ENCODE measurements at regions not wholly inside any gene's neighbourhood (a gene's known extent, or its start where the extent isn't known, plus 50 kb on each side); places are given as distances from the start of the nearest gene placed in this dataset.

- 100% methylated on average over 2 of the region's 14 CpGs for WGBS (ENCODE audit: insufficient coverage, low lambda C conversion rate)
- H3K4me3 ChIP-seq (ENCODE audit: low read length), result no peak overlapping the region
Measured at GRCh38 chr4:179076865-179077264, 1634.6 kb upstream of the AGA start.

GRCh38 chr4:179095585-179096221 is 1653.5 kb upstream of the AGA start:
- no peak for DNase-seq
- WGBS (ENCODE audit: insufficient coverage, low lambda C conversion rate), result 0% methylated on average over 2 of the region's 4 CpGs
- Histone ChIP-seq H3K4me3 (ENCODE audit: low read length) (no peak overlapping the region), H3K36me3 (ENCODE audit: control insufficient read depth, insufficient read depth, low read length) (no peaks in the 10 kb centered on the region), H3K4me1 (ENCODE audit: control insufficient read depth, insufficient read depth, low read length) (no peaks in the 10 kb centered on the region), H3K27me3 (ENCODE audit: control insufficient read depth, insufficient read depth, low read length) (no peaks in the 10 kb centered on the region), H3K27ac (ENCODE audit: low read length) (no peak overlapping the region), H3K9me3 (ENCODE audit: control insufficient read depth, low read depth, low read length) (no peaks in the 10 kb centered on the region)

More at GRCh38 chr4:179076865-179077264, 1634.6 kb upstream of the AGA start:
- Histone ChIP-seq H3K4me1 (ENCODE audit: control insufficient read depth, insufficient read depth, low read length) (no peaks in the 10 kb centered on the region), H3K27me3 (ENCODE audit: control insufficient read depth, insufficient read depth, low read length) (no peaks in the 10 kb centered on the region), H3K27ac (ENCODE audit: low read length) (no peak overlapping the region), H3K9me3 (ENCODE audit: control insufficient read depth, low read depth, low read length) (no peaks in the 10 kb centered on the region), H3K36me3 (ENCODE audit: control insufficient read depth, insufficient read depth, low read length) (no peaks in the 10 kb centered on the region)
- no peak for DNase-seq

- Histone ChIP-seq H3K4me1 (ENCODE audit: control insufficient read depth, insufficient read depth, low read length) (no peaks in the 10 kb centered on the region), H3K27me3 (ENCODE audit: control insufficient read depth, insufficient read depth, low read length) (no peaks in the 10 kb centered on the region), H3K9me3 (ENCODE audit: control insufficient read depth, low read depth, low read length) (no peaks in the 10 kb centered on the region), H3K27ac (ENCODE audit: low read length) (no peak overlapping the region), H3K4me3 (ENCODE audit: low read length) (no peak overlapping the region), H3K36me3 (ENCODE audit: control insufficient read depth, insufficient read depth, low read length) (no peaks in the 10 kb centered on the region)
- no CpG with 5 or more reads among the region's 1 CpG for WGBS (ENCODE audit: insufficient coverage, low lambda C conversion rate)
- DNase-seq, result no peak
Measured at GRCh38 chr4:179097741-179098140, 1655.5 kb upstream of the AGA start.

GRCh38 chr4:179110356-179110755 is 1668.1 kb upstream of the AGA start:
- H3K9me3 ChIP-seq (ENCODE audit: control insufficient read depth, low read depth, low read length), result no peaks in the 10 kb centered on the region
- no peak for DNase-seq
- H3K27ac ChIP-seq (ENCODE audit: low read length), result no peak overlapping the region
- H3K27me3 ChIP-seq (ENCODE audit: control insufficient read depth, insufficient read depth, low read length), result no peaks in the 10 kb centered on the region
- no peak overlapping the region for H3K4me3 ChIP-seq (ENCODE audit: low read length)
- WGBS (ENCODE audit: insufficient coverage, low lambda C conversion rate), result 100% methylated on average over 1 of the region's 2 CpGs
- no peaks in the 10 kb centered on the region for H3K36me3 ChIP-seq (ENCODE audit: control insufficient read depth, insufficient read depth, low read length)
- H3K4me1 ChIP-seq (ENCODE audit: control insufficient read depth, insufficient read depth, low read length), result no peaks in the 10 kb centered on the region

- Histone ChIP-seq H3K36me3 (ENCODE audit: control insufficient read depth, insufficient read depth, low read length) (no peaks in the 10 kb centered on the region), H3K27me3 (ENCODE audit: control insufficient read depth, insufficient read depth, low read length) (no peaks in the 10 kb centered on the region), H3K27ac (ENCODE audit: low read length) (no peak overlapping the region), H3K4me1 (ENCODE audit: control insufficient read depth, insufficient read depth, low read length) (no peaks in the 10 kb centered on the region), H3K4me3 (ENCODE audit: low read length) (no peak overlapping the region), H3K9me3 (ENCODE audit: control insufficient read depth, low read depth, low read length) (no peaks in the 10 kb centered on the region)
- no peak for DNase-seq
- WGBS (ENCODE audit: insufficient coverage, low lambda C conversion rate), result no CpG with 5 or more reads among the region's 2 CpGs
Measured at GRCh38 chr4:179110816-179111215, 1668.6 kb upstream of the AGA start.

- Histone ChIP-seq H3K9me3 (ENCODE audit: control insufficient read depth, low read depth, low read length) (no peaks in the 10 kb centered on the region), H3K4me1 (ENCODE audit: control insufficient read depth, insufficient read depth, low read length) (no peaks in the 10 kb centered on the region), H3K36me3 (ENCODE audit: control insufficient read depth, insufficient read depth, low read length) (no peaks in the 10 kb centered on the region), H3K27ac (ENCODE audit: low read length) (no peak overlapping the region), H3K27me3 (ENCODE audit: control insufficient read depth, insufficient read depth, low read length) (no peaks in the 10 kb centered on the region), H3K4me3 (ENCODE audit: low read length) (no peak overlapping the region)
- DNase-seq, result no peak
- WGBS (ENCODE audit: insufficient coverage, low lambda C conversion rate), result 81% methylated on average over 5 of the region's 5 CpGs
Measured at GRCh38 chr4:179112441-179113170, 1670.4 kb upstream of the AGA start.

- Histone ChIP-seq H3K36me3 (ENCODE audit: control insufficient read depth, insufficient read depth, low read length) (no peaks in the 10 kb centered on the region), H3K4me3 (ENCODE audit: low read length) (no peak overlapping the region), H3K27me3 (ENCODE audit: control insufficient read depth, insufficient read depth, low read length) (no peaks in the 10 kb centered on the region), H3K9me3 (ENCODE audit: control insufficient read depth, low read depth, low read length) (no peaks in the 10 kb centered on the region), H3K27ac (ENCODE audit: low read length) (no peak overlapping the region), H3K4me1 (ENCODE audit: control insufficient read depth, insufficient read depth, low read length) (no peaks in the 10 kb centered on the region)
- WGBS (ENCODE audit: insufficient coverage, low lambda C conversion rate), result 86% methylated on average over 1 of the region's 1 CpG
- DNase-seq, result no peak
Measured at GRCh38 chr4:179114615-179115014, 1672.4 kb upstream of the AGA start.

- no peaks in the 10 kb centered on the region for H3K27me3 ChIP-seq (ENCODE audit: control insufficient read depth, insufficient read depth, low read length)
- no peak overlapping the region for H3K27ac ChIP-seq (ENCODE audit: low read length)
- 92% methylated on average over 2 of the region's 2 CpGs for WGBS (ENCODE audit: insufficient coverage, low lambda C conversion rate)
- H3K4me3 ChIP-seq (ENCODE audit: low read length), result no peak overlapping the region
- no peak for DNase-seq
- no peaks in the 10 kb centered on the region for H3K4me1 ChIP-seq (ENCODE audit: control insufficient read depth, insufficient read depth, low read length)
- no peaks in the 10 kb centered on the region for H3K36me3 ChIP-seq (ENCODE audit: control insufficient read depth, insufficient read depth, low read length)
- H3K9me3 ChIP-seq (ENCODE audit: control insufficient read depth, low read depth, low read length), result no peaks in the 10 kb centered on the region
Measured at GRCh38 chr4:179116011-179116410, 1673.8 kb upstream of the AGA start.

- no peaks in the 10 kb centered on the region for H3K36me3 ChIP-seq (ENCODE audit: control insufficient read depth, insufficient read depth, low read length)
- no peak overlapping the region for H3K4me3 ChIP-seq (ENCODE audit: low read length)
- WGBS (ENCODE audit: insufficient coverage, low lambda C conversion rate), result 67% methylated on average over 2 of the region's 2 CpGs
- H3K4me1 ChIP-seq (ENCODE audit: control insufficient read depth, insufficient read depth, low read length), result no peaks in the 10 kb centered on the region
- no peaks in the 10 kb centered on the region for H3K9me3 ChIP-seq (ENCODE audit: control insufficient read depth, low read depth, low read length)
- no peak for DNase-seq
- H3K27me3 ChIP-seq (ENCODE audit: control insufficient read depth, insufficient read depth, low read length), result no peaks in the 10 kb centered on the region
- no peak overlapping the region for H3K27ac ChIP-seq (ENCODE audit: low read length)
Measured at GRCh38 chr4:179116581-179116980, 1674.3 kb upstream of the AGA start.

GRCh38 chr4:179123084-179123483 is 1680.8 kb upstream of the AGA start:
- 100% methylated on average over 2 of the region's 2 CpGs for whole genome bisulfite sequencing (ENCODE audit: insufficient coverage, low lambda C conversion rate)
- Histone ChIP-seq H3K27me3 (ENCODE audit: control insufficient read depth, insufficient read depth, low read length) (no peaks in the 10 kb centered on the region), H3K4me3 (ENCODE audit: low read length) (no peak overlapping the region), H3K4me1 (ENCODE audit: control insufficient read depth, insufficient read depth, low read length) (no peaks in the 10 kb centered on the region), H3K27ac (ENCODE audit: low read length) (no peak overlapping the region), H3K36me3 (ENCODE audit: control insufficient read depth, insufficient read depth, low read length) (no peaks in the 10 kb centered on the region), H3K9me3 (ENCODE audit: control insufficient read depth, low read depth, low read length) (no peaks in the 10 kb centered on the region)
- DNase-seq, result no peak

GRCh38 chr4:179124419-179124818 is 1682.2 kb upstream of the AGA start:
- 96% methylated on average over 3 of the region's 4 CpGs for WGBS (ENCODE audit: insufficient coverage, low lambda C conversion rate)
- Histone ChIP-seq H3K9me3 (ENCODE audit: control insufficient read depth, low read depth, low read length) (no peaks in the 10 kb centered on the region), H3K36me3 (ENCODE audit: control insufficient read depth, insufficient read depth, low read length) (no peaks in the 10 kb centered on the region), H3K27ac (ENCODE audit: low read length) (no peak overlapping the region), H3K4me1 (ENCODE audit: control insufficient read depth, insufficient read depth, low read length) (no peaks in the 10 kb centered on the region), H3K27me3 (ENCODE audit: control insufficient read depth, insufficient read depth, low read length) (no peaks in the 10 kb centered on the region), H3K4me3 (ENCODE audit: low read length) (no peak overlapping the region)
- DNase-seq, result no peak
